Astrocyte (in vitro differentiated cells and primary cell): ENCODE measurements at regions not wholly inside any gene's neighbourhood (a gene's known extent, or its start where the extent isn't known, plus 50 kb on each side); places are given as distances from the start of the nearest gene placed in this dataset.

Experiments
- DNase-seq: peaks from one replicate; pipeline ENCODE4 v3.0.0-alpha.2; 2010; ENCODE audit warnings: low read depth
- FAIRE-seq: peaks from 2 replicates; lab custom pipeline; 2011; peaks lifted over from hg19 to GRCh38; lab: Jason Lieb, UNC
- H2AFZ ChIP-seq: 2 replicates; pipeline ENCODE4 v1.6.0; 2012; ENCODE audit warnings: low read depth, low read length, inconsistent platforms
- H3K27ac ChIP-seq: 2 replicates; pipeline ENCODE4 v1.5.1; 2011; ENCODE audit warnings: low read depth, low read length, inconsistent platforms
- H3K27me3 ChIP-seq: 2 replicates; pipeline ENCODE4 v1.6.0; 2011; ENCODE audit warnings: low read length, inconsistent platforms; ENCODE audit not compliant: insufficient read depth
- H3K36me3 ChIP-seq: 2 replicates; pipeline ENCODE4 v1.5.1; 2011; ENCODE audit warnings: low read length, inconsistent platforms; ENCODE audit not compliant: insufficient read depth
- H3K4me1 ChIP-seq: 2 replicates; pipeline ENCODE4 v1.5.1; 2011; ENCODE audit warnings: low read length, inconsistent platforms; ENCODE audit not compliant: insufficient read depth
- H3K4me2 ChIP-seq: 2 replicates; pipeline ENCODE4 v1.6.0; 2012; ENCODE audit warnings: low read length, inconsistent platforms
- H3K4me3 ChIP-seq: 2 replicates; pipeline ENCODE4 v1.5.1; 2011; ENCODE audit warnings: low read depth, mild to moderate bottlenecking, low read length, inconsistent platforms; ENCODE audit not compliant: insufficient read depth
- H3K79me2 ChIP-seq: 2 replicates; pipeline ENCODE4 v1.6.0; 2012; ENCODE audit warnings: mild to moderate bottlenecking, low read length, inconsistent platforms; ENCODE audit not compliant: insufficient read depth
- H3K9ac ChIP-seq: 2 replicates; pipeline ENCODE4 v1.6.0; 2012; ENCODE audit warnings: mild to moderate bottlenecking, low read length, inconsistent platforms
- H3K9me3 ChIP-seq: 2 replicates; pipeline ENCODE4 v1.5.1; 2012; ENCODE audit warnings: low read depth, mild to moderate bottlenecking, low read length, inconsistent platforms; ENCODE audit not compliant: insufficient read depth
- H4K20me1 ChIP-seq: 2 replicates; pipeline ENCODE4 v1.6.0; 2012; ENCODE audit warnings: low read length, inconsistent platforms; ENCODE audit not compliant: insufficient read depth
- H3K27ac Mint-ChIP-seq: one replicate; pipeline ENCODE4 v1.8.0; 2021; ENCODE audit warnings: mild to moderate bottlenecking, mixed read lengths; ENCODE audit not compliant: unreplicated experiment
- H3K27me3 Mint-ChIP-seq: one replicate; pipeline ENCODE4 v1.8.0; 2021; ENCODE audit warnings: low read depth, mixed read lengths; ENCODE audit not compliant: unreplicated experiment
- H3K36me3 Mint-ChIP-seq: one replicate; pipeline ENCODE4 v1.8.0; 2021; ENCODE audit warnings: low read depth, mixed read lengths; ENCODE audit not compliant: unreplicated experiment
- H3K4me1 Mint-ChIP-seq: one replicate; pipeline ENCODE4 v1.8.0; 2021; ENCODE audit warnings: low read depth, mixed read lengths; ENCODE audit not compliant: unreplicated experiment
- H3K4me3 Mint-ChIP-seq: one replicate; pipeline ENCODE4 v1.8.0; 2021; ENCODE audit warnings: mild to moderate bottlenecking, moderate library complexity, mixed read lengths; ENCODE audit not compliant: unreplicated experiment
- H3K9me3 Mint-ChIP-seq: one replicate; pipeline ENCODE4 v1.8.0; 2021; ENCODE audit warnings: mild to moderate bottlenecking, mixed read lengths; ENCODE audit not compliant: unreplicated experiment
- EZH2 ChIP-seq: IDR thresholded peaks from 2 replicates; pipeline ENCODE4 v1.6.1; 2012; ENCODE audit warnings: mild to moderate bottlenecking, low read length, inconsistent platforms; ENCODE audit not compliant: insufficient read depth
- TF ChIP-seq, protein P1 (sequence below): IDR thresholded peaks from 2 replicates; pipeline ENCODE4 v1.5.1; 2011; ENCODE audit warnings: low read depth, mild to moderate bottlenecking, inconsistent platforms, low read length, moderate library complexity; ENCODE audit not compliant: insufficient read depth

DNA sequence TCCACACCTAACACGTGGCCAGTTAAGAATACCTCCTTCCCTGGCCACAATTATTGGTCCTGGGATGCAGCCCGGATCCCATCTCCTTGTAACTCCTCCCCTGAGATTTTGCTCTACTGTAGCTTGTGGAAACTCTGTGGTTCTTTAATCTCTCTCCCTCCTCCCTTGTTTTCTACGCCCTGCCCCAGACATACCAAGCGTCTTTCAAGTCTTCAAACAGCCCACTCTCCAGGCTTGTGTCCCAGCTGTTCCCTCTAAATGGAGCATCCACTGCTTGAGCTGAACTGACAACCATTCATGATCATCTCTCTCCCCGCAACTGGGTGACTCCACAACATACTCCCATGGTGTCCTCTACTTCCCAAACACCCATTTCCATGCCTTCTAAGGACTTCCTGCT lies 111.6 kb downstream of the SIPA1L2 start:
- H3K79me2 ChIP-seq, result no peaks in the 10 kb centered on the region
- H3K9me3 ChIP-seq, result no peaks in the 10 kb centered on the region
- no peak for TF ChIP-seq EZH2
- TF ChIP-seq, protein P1, sequence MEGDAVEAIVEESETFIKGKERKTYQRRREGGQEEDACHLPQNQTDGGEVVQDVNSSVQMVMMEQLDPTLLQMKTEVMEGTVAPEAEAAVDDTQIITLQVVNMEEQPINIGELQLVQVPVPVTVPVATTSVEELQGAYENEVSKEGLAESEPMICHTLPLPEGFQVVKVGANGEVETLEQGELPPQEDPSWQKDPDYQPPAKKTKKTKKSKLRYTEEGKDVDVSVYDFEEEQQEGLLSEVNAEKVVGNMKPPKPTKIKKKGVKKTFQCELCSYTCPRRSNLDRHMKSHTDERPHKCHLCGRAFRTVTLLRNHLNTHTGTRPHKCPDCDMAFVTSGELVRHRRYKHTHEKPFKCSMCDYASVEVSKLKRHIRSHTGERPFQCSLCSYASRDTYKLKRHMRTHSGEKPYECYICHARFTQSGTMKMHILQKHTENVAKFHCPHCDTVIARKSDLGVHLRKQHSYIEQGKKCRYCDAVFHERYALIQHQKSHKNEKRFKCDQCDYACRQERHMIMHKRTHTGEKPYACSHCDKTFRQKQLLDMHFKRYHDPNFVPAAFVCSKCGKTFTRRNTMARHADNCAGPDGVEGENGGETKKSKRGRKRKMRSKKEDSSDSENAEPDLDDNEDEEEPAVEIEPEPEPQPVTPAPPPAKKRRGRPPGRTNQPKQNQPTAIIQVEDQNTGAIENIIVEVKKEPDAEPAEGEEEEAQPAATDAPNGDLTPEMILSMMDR, result no peak
- Mint-ChIP-seq H3K36me3 (peaks cover 8% of the 10 kb centered on the region), H3K4me1 (peaks cover 17% of the 10 kb centered on the region), H3K27ac (no peak overlapping the region), H3K27me3 (no peaks in the 10 kb centered on the region), H3K4me3 (no peak overlapping the region), H3K9me3 (no peaks in the 10 kb centered on the region)
- FAIRE-seq, result no peak
- no peaks in the 10 kb centered on the region for H4K20me1 ChIP-seq
- no peak for DNase-seq
- H3K27me3 ChIP-seq, result no peaks in the 10 kb centered on the region
- no peaks in the 10 kb centered on the region for H3K36me3 ChIP-seq
- H3K4me1 ChIP-seq, result no peaks in the 10 kb centered on the region
- no peak overlapping the region for H3K27ac ChIP-seq
- H3K9ac ChIP-seq, result no peak overlapping the region
- no peak overlapping the region for H3K4me2 ChIP-seq
- no peak overlapping the region for H2AFZ ChIP-seq
- no peak overlapping the region for H3K4me3 ChIP-seq

DNA sequence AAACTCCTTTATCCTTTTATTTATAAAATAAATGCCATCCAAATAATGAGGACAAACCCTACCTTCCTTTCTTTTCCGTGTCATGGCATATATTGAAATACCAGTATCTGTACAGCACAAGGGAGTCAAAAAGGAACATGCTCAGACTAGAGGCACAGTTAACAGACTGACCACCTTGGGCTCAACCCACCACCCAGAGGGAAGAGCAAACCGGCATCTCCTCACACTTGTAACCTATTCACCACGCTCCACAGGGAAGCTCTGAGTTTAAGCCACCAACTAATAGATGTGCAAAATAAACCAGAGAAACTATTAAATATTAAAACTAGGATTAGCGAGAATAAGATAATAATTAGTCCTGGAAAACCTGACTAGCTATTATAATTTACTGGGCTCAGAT lies 112.7 kb downstream of the SIPA1L2 start:
- no peak overlapping the region for H2AFZ ChIP-seq
- H3K4me3 ChIP-seq, result no peak overlapping the region
- FAIRE-seq, result no peak
- Mint-ChIP-seq H3K4me1 (peaks cover 12% of the 10 kb centered on the region), H3K27me3 (no peaks in the 10 kb centered on the region), H3K27ac (no peak overlapping the region), H3K9me3 (no peaks in the 10 kb centered on the region), H3K4me3 (no peak overlapping the region), H3K36me3 (peaks cover 8% of the 10 kb centered on the region)
- H3K27me3 ChIP-seq, result no peaks in the 10 kb centered on the region
- H4K20me1 ChIP-seq, result no peaks in the 10 kb centered on the region
- H3K36me3 ChIP-seq, result no peaks in the 10 kb centered on the region
- DNase-seq, result no peak
- no peak overlapping the region for H3K9ac ChIP-seq
- TF ChIP-seq, protein P1, result no peak
- no peak for TF ChIP-seq EZH2
- H3K4me1 ChIP-seq, result no peaks in the 10 kb centered on the region
- no peak overlapping the region for H3K27ac ChIP-seq
- H3K9me3 ChIP-seq, result no peaks in the 10 kb centered on the region
- H3K79me2 ChIP-seq, result no peaks in the 10 kb centered on the region
- H3K4me2 ChIP-seq, result no peak overlapping the region

DNA sequence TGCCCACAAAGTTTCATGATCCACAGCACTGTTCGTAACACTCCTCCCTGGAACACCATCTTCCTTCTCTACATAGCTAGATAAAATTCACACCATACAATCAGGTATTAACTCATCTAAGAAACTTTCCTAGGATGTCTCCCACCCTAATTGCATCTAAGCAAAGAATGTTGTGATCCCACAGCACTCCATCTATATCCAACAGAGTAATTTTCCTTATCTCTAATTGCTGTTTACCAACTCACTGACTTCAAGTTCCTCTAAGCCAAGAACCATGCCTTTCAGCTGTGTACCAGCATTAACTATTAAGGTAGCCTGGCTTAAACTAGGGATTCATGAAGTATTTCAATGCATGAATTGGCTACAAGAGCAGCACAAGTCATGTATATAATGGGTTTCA lies 114.2 kb downstream of the SIPA1L2 start:
- H3K9ac ChIP-seq, result no peak overlapping the region
- TF ChIP-seq, protein P1, result no peak
- TF ChIP-seq EZH2, result no peak
- no peaks in the 10 kb centered on the region for H3K79me2 ChIP-seq
- no peaks in the 10 kb centered on the region for H3K36me3 ChIP-seq
- no peak overlapping the region for H3K27ac ChIP-seq
- H3K36me3 Mint-ChIP-seq, result peaks cover 8% of the 10 kb centered on the region
- H3K4me3 Mint-ChIP-seq, result no peak overlapping the region
- H4K20me1 ChIP-seq, result no peaks in the 10 kb centered on the region
- DNase-seq (no peak), FAIRE-seq (no peak)
- H3K4me2 ChIP-seq, result no peak overlapping the region
- no peaks in the 10 kb centered on the region for H3K27me3 ChIP-seq
- no peaks in the 10 kb centered on the region for H3K9me3 Mint-ChIP-seq
- H2AFZ ChIP-seq, result no peak overlapping the region
- H3K9me3 ChIP-seq, result no peaks in the 10 kb centered on the region
- no peak overlapping the region for H3K4me3 ChIP-seq
- no peaks in the 10 kb centered on the region for H3K27me3 Mint-ChIP-seq
- H3K4me1 Mint-ChIP-seq, result peaks cover 11% of the 10 kb centered on the region
- H3K4me1 ChIP-seq, result peaks cover 4% of the 10 kb centered on the region
- H3K27ac Mint-ChIP-seq, result no peak overlapping the region
